Ascending aorta (tissue), 2 donors: ENCODE measurements at regions not wholly inside any gene's neighbourhood (a gene's known extent, or its start where the extent isn't known, plus 50 kb on each side); places are given as distances from the start of the nearest gene placed in this dataset.

Source experiments
- DNase-seq, 2 donors: peaks; one replicate each; pipeline ENCODE4 v3.0.0-alpha.2; 2019; ENCODE audit warnings: low spot score in 2 of 2
- H3K27ac ChIP-seq, 2 donors: fragments of 200-600 bp; sonication (generic); one replicate each; pipeline ENCODE4 v1.5.1; 2016 to 2017; ENCODE audit warnings: mild to moderate bottlenecking in 1 of 2
- H3K27me3 ChIP-seq: fragments of 200-600 bp; sonication (generic); one replicate; pipeline ENCODE4 v1.5.1; 2017
- H3K36me3 ChIP-seq, 2 donors: fragments of 200-600 bp; sonication (generic); one replicate each; pipeline ENCODE4 v1.5.1; 2016
- H3K4me1 ChIP-seq, 2 donors: fragments of 200-600 bp; sonication (generic); one replicate each; pipeline ENCODE4 v1.5.1; 2016 to 2017; ENCODE audit warnings: mild to moderate bottlenecking in 1 of 2
- H3K4me3 ChIP-seq, 2 donors: fragments of 200-600 bp; sonication (generic); one replicate each; pipeline ENCODE4 v1.5.1; 2016 to 2017; ENCODE audit warnings: mild to moderate bottlenecking in 1 of 2
- H3K9me3 ChIP-seq, 2 donors: fragments of 200-600 bp; sonication (generic); one replicate each; pipeline ENCODE4 v1.5.1; 2016
- CTCF ChIP-seq, 3 experiments: fragments of 200-600 bp in 2 of 3; fragments of 450-650 bp in 1 of 3; sonication (generic) in 2 of 3; IDR thresholded peaks; one replicate each; pipeline ENCODE4 v1.5.1; 2016 to 2019; ENCODE audit warnings: antibody characterized with exemption in 3 of 3, mild to moderate bottlenecking in 1 of 3, moderate library complexity in 1 of 3
- intact Hi-C: fragments of 100-400 bp; cut with DNase I; formaldehyde crosslinking; loops from one replicate; pipeline ENCODE4 v1.15.1; 2023

GRCh38 chr4:100054071-100054470 lies 104.0 kb upstream of the H2AZ1 start:
- no peak for TF ChIP-seq CTCF (IDR thresholded peaks at IDR 0.05)
- DNase-seq, result no peak
- Histone ChIP-seq H3K27me3 (no peaks in the 10 kb centered on the region), H3K4me3 (no peak overlapping the region), H3K4me1 (no peaks in the 10 kb centered on the region), H3K9me3 (no peaks in the 10 kb centered on the region), H3K36me3 (no peaks in the 10 kb centered on the region), H3K27ac (no peak overlapping the region)
- intact Hi-C loops, result no loop called here

GRCh38 chr4:100049872-100050271 lies 99.8 kb upstream of the H2AZ1 start:
- Histone ChIP-seq H3K27me3 (no peaks in the 10 kb centered on the region), H3K4me3 (no peak overlapping the region), H3K4me1 (no peaks in the 10 kb centered on the region), H3K9me3 (no peaks in the 10 kb centered on the region), H3K36me3 (no peaks in the 10 kb centered on the region), H3K27ac (no peak overlapping the region)
- TF ChIP-seq CTCF (IDR thresholded peaks at IDR 0.05), result no peak
- no peak for DNase-seq
- intact Hi-C loops, result no loop called here

GRCh38 chr4:100042711-100043110 lies 92.6 kb upstream of the H2AZ1 start:
- no peak overlapping the region for H3K4me3 ChIP-seq
- intact Hi-C loops, result no loop called here
- DNase-seq, result no peak
- no peaks in the 10 kb centered on the region for H3K4me1 ChIP-seq
- no peak for TF ChIP-seq CTCF (IDR thresholded peaks at IDR 0.05)
- H3K36me3 ChIP-seq, result no peaks in the 10 kb centered on the region
- H3K9me3 ChIP-seq, result no peaks in the 10 kb centered on the region
- H3K27me3 ChIP-seq, result no peaks in the 10 kb centered on the region
- no peak overlapping the region for H3K27ac ChIP-seq

- no peak overlapping the region for H3K27ac ChIP-seq
- no peaks in the 10 kb centered on the region for H3K9me3 ChIP-seq
- TF ChIP-seq CTCF (IDR thresholded peaks at IDR 0.05), result no peak
- no peaks in the 10 kb centered on the region for H3K27me3 ChIP-seq
- no peaks in the 10 kb centered on the region for H3K36me3 ChIP-seq
- no peak for DNase-seq
- intact Hi-C loops, result no loop called here
- no peak overlapping the region for H3K4me3 ChIP-seq
- no peaks in the 10 kb centered on the region for H3K4me1 ChIP-seq
Observed at GRCh38 chr4:100042235-100042634, 92.2 kb upstream of the H2AZ1 start.

GRCh38 chr4:100041646-100042045 lies 91.6 kb upstream of the H2AZ1 start:
- no peak for DNase-seq
- H3K27ac ChIP-seq, result no peak overlapping the region
- no peaks in the 10 kb centered on the region for H3K27me3 ChIP-seq
- no peak for TF ChIP-seq CTCF (IDR thresholded peaks at IDR 0.05)
- no peaks in the 10 kb centered on the region for H3K36me3 ChIP-seq
- no peaks in the 10 kb centered on the region for H3K9me3 ChIP-seq
- intact Hi-C loops, result no loop called here
- no peak overlapping the region for H3K4me3 ChIP-seq
- no peaks in the 10 kb centered on the region for H3K4me1 ChIP-seq

GRCh38 chr4:100034023-100034664 lies 84.1 kb upstream of the H2AZ1 start:
- Histone ChIP-seq H3K36me3 (no peaks in the 10 kb centered on the region), H3K4me3 (no peak overlapping the region), H3K27ac (no peak overlapping the region), H3K4me1 (no peaks in the 10 kb centered on the region), H3K27me3 (no peaks in the 10 kb centered on the region), H3K9me3 (no peaks in the 10 kb centered on the region)
- no peak for DNase-seq
- intact Hi-C loops, result no loop called here
- no peak for TF ChIP-seq CTCF (IDR thresholded peaks at IDR 0.05)
